DND-41 (cell line): ENCODE measurements at regions not wholly inside any gene's neighbourhood (a gene's known extent, or its start where the extent isn't known, plus 50 kb on each side); places are given as distances from the start of the nearest gene placed in this dataset.

Experiments
- ATAC-seq: fragments of 200-7000 bp; cut with Tn5 transposase; 3 replicates; pipeline ENCODE4 v1.9.1; 2021; ENCODE audit warnings: low read depth; ENCODE audit not compliant: insufficient read depth
- DNase-seq: peaks from one replicate; pipeline ENCODE4 v3.0.0-alpha.2; 2020
- H2AFZ ChIP-seq: 2 replicates; pipeline ENCODE4 v1.6.0; 2012; ENCODE audit warnings: low read depth, low read length
- H3K27ac ChIP-seq: 2 replicates; pipeline ENCODE4 v1.5.1; 2012; ENCODE audit warnings: low read length, inconsistent platforms
- H3K27me3 ChIP-seq: fragments of 200-600 bp; sonication (generic); 2 replicates; pipeline ENCODE4 v1.6.0; 2012; ENCODE audit warnings: low read length, mild to moderate bottlenecking, inconsistent platforms; ENCODE audit not compliant: insufficient read depth, poor library complexity
- H3K36me3 ChIP-seq: 2 replicates; pipeline ENCODE4 v1.5.1; 2012; ENCODE audit warnings: low read length, inconsistent platforms; ENCODE audit not compliant: insufficient read depth
- H3K4me1 ChIP-seq: 2 replicates; pipeline ENCODE4 v1.5.1; 2012; ENCODE audit warnings: mild to moderate bottlenecking, low read length; ENCODE audit not compliant: insufficient read depth
- H3K4me2 ChIP-seq: 2 replicates; pipeline ENCODE4 v1.6.0; 2012; ENCODE audit warnings: mild to moderate bottlenecking, moderate library complexity, low read length, inconsistent platforms; ENCODE audit not compliant: insufficient read depth
- H3K4me3 ChIP-seq, 2 experiments: fragments of 200-600 bp in 1 of 2; shearing (Covaris generic) in 1 of 2; 2 replicates each; pipeline ENCODE4 v1.5.1; 2012 to 2016; ENCODE audit warnings: inconsistent platforms in 2 of 2, low read length in 2 of 2, mild to moderate bottlenecking in 2 of 2, low read depth in 1 of 2, moderate library complexity in 1 of 2
- H3K79me2 ChIP-seq: 2 replicates; pipeline ENCODE4 v1.6.0; 2012; ENCODE audit warnings: low read length, inconsistent platforms; ENCODE audit not compliant: insufficient read depth
- H3K9ac ChIP-seq: 2 replicates; pipeline ENCODE4 v1.6.0; 2012; ENCODE audit warnings: low read depth, mild to moderate bottlenecking, inconsistent platforms, low read length, moderate library complexity
- H3K9me3 ChIP-seq: 2 replicates; pipeline ENCODE4 v1.5.1; 2012; ENCODE audit warnings: low read length, moderate library complexity, mild to moderate bottlenecking, inconsistent platforms; ENCODE audit not compliant: insufficient read depth, severe bottlenecking
- H4K20me1 ChIP-seq: 2 replicates; pipeline ENCODE4 v1.6.0; 2012; ENCODE audit warnings: low read length; ENCODE audit not compliant: insufficient read depth
- EZH2 ChIP-seq: IDR thresholded peaks from 3 replicates; pipeline ENCODE4 v1.6.1; 2012; ENCODE audit warnings: borderline replicate concordance, low read depth, mild to moderate bottlenecking, moderate library complexity, low read length, inconsistent platforms; ENCODE audit not compliant: severe bottlenecking
- TF ChIP-seq, protein P1 (sequence below): IDR thresholded peaks from 2 replicates; pipeline ENCODE4 v1.5.1; 2012; ENCODE audit warnings: borderline replicate concordance, low read length, moderate library complexity, mild to moderate bottlenecking; ENCODE audit not compliant: poor library complexity, severe bottlenecking; ENCODE audit errors: extremely low read depth

DNA sequence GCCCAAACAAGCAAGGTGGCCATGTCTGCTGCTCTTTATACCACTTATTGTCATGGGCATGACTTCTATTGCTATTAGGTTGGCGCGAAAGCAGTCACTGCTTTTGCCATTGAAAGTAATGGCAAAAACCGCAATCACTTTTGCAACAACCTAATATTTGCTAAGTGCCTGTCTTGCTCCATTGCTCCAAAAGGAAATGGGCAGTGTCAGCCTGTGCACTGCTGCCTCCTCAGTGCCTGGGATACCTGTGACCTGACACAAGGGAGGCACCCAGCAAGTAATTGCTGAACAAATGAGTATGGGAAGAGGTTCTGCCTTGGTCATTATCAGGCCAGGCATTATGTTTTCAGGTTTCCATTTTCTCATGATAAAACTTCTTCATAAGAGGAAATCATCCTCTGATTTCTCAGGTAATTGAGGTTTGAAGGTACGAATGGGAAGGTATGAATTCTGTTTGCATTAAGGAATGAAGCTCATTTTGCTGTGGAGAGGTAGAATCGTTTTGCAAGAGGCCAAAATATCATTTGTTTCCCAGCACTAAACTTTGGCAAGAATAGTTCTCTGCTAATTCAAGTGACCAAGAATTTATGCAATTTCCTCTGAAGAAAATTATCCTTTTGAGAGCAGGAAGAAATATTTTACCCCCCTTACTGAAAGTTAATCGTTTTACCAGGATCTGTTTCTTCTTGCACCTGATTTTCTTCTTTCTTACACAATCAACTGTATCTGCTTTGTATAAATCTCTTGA, 128.4 kb upstream of the SPRY2 start:
- Histone ChIP-seq H3K36me3 (no peaks in the 10 kb centered on the region), H3K9ac (no peak overlapping the region), H4K20me1 (no peaks in the 10 kb centered on the region), H3K4me2 (no peak overlapping the region), H3K4me3 (no peak overlapping the region), H3K27ac (no peak overlapping the region), H3K27me3 (no peaks in the 10 kb centered on the region), H3K4me1 (no peaks in the 10 kb centered on the region), H3K79me2 (no peaks in the 10 kb centered on the region), H2AFZ (no peak overlapping the region), H3K9me3 (no peaks in the 10 kb centered on the region)
- ATAC-seq (no peak), DNase-seq (no peak)
- TF ChIP-seq, protein P1, sequence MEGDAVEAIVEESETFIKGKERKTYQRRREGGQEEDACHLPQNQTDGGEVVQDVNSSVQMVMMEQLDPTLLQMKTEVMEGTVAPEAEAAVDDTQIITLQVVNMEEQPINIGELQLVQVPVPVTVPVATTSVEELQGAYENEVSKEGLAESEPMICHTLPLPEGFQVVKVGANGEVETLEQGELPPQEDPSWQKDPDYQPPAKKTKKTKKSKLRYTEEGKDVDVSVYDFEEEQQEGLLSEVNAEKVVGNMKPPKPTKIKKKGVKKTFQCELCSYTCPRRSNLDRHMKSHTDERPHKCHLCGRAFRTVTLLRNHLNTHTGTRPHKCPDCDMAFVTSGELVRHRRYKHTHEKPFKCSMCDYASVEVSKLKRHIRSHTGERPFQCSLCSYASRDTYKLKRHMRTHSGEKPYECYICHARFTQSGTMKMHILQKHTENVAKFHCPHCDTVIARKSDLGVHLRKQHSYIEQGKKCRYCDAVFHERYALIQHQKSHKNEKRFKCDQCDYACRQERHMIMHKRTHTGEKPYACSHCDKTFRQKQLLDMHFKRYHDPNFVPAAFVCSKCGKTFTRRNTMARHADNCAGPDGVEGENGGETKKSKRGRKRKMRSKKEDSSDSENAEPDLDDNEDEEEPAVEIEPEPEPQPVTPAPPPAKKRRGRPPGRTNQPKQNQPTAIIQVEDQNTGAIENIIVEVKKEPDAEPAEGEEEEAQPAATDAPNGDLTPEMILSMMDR = no peak
- TF ChIP-seq EZH2 = no peak

DNA sequence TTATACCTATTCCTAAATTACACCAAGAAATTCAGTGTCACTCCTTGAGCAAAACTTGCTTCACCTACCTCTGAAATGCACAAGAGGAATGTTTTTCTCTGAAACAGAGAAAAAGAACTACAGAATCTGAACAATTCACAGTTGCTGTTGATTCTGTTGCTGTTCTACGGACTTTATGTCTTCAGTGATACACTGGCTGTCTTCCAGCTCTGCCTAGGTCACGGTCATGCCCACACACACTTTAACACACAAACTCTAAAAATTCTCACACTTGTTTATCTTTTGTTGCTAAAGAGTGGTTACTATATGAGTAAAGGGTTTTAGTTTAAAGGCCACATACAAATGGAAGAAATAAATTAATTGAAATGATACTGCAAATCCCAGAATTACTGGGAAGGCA, 124.4 kb upstream of the SPRY2 start:
- Histone ChIP-seq H3K79me2 (no peaks in the 10 kb centered on the region), H3K36me3 (no peaks in the 10 kb centered on the region), H3K9ac (no peak overlapping the region), H3K27me3 (no peaks in the 10 kb centered on the region), H3K27ac (no peak overlapping the region), H3K4me1 (no peaks in the 10 kb centered on the region), H3K9me3 (no peaks in the 10 kb centered on the region), H3K4me2 (no peak overlapping the region), H2AFZ (no peak overlapping the region), H3K4me3 (no peak overlapping the region), H4K20me1 (no peaks in the 10 kb centered on the region)
- TF ChIP-seq EZH2 = no peak
- TF ChIP-seq, protein P1 = no peak
- no peak for ATAC-seq
- no peak for DNase-seq

DNA sequence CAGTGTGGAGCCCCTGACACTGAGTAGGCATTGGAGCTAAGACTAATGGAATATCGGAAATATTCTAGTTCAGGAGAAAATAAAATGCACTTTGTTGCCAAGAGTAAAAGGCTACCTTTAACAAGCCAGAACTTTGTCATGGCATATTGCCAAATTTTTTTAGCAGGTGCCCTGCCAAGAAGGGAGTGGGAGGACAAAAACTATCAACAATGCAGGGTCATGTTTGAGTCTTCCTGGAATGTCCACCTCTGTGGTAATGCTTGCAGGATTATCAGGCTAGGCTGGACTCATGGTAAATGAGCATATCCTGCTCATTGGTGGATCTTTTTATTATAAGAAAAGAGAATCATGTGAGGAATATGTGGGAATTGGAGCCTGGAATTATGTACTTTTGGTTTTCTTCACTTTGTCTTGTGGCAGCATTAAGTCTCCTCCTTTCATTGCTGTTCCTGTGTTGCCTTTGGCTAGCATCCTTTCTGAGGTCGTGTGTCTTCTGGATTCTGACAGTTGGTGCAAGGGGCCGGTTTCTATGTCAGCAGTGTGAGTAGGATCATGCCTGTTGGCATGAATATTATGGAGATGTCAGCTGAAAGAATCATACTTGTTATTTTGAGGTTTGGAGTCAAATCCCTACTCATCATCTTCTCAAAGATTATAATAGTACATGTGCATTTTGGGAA, 122.9 kb upstream of the SPRY2 start:
- DNase-seq = no peak
- Histone ChIP-seq H3K4me3 (no peak overlapping the region), H3K9ac (no peak overlapping the region), H3K27ac (no peak overlapping the region), H3K79me2 (no peaks in the 10 kb centered on the region), H3K4me2 (no peak overlapping the region), H2AFZ (no peak overlapping the region), H3K4me1 (no peaks in the 10 kb centered on the region), H3K27me3 (no peaks in the 10 kb centered on the region), H4K20me1 (no peaks in the 10 kb centered on the region), H3K36me3 (no peaks in the 10 kb centered on the region), H3K9me3 (no peaks in the 10 kb centered on the region)
- no peak for ATAC-seq
- TF ChIP-seq, protein P1 = no peak
- TF ChIP-seq EZH2 = no peak
